ENCODE measurements at regions not wholly inside any gene's neighbourhood (a gene's known extent, or its start where the extent isn't known, plus 50 kb on each side); places are given as distances from the start of the nearest gene placed in this dataset.

GRCh38 chr1:232283864-232284263, 346.1 kb downstream of the SIPA1L2 start:
- TF ChIP-seq FOS (IDR thresholded peaks at IDR 0.05; ENCODE audit: low read depth, low read length) (no peak), POLR2A (IDR thresholded peaks at IDR 0.05; ENCODE audit: low read depth, low read length) (no peak)

Measured in IMR-90 (cell line).